ENCODE measurements at regions not wholly inside any gene's neighbourhood (a gene's known extent, or its start where the extent isn't known, plus 50 kb on each side); places are given as distances from the start of the nearest gene placed in this dataset.
"Not testable (repeated sequence)": the region's sequence is repeated elsewhere in the genome, so short reads cannot be mapped to it uniquely, and the experiment has no call there.

DNA sequence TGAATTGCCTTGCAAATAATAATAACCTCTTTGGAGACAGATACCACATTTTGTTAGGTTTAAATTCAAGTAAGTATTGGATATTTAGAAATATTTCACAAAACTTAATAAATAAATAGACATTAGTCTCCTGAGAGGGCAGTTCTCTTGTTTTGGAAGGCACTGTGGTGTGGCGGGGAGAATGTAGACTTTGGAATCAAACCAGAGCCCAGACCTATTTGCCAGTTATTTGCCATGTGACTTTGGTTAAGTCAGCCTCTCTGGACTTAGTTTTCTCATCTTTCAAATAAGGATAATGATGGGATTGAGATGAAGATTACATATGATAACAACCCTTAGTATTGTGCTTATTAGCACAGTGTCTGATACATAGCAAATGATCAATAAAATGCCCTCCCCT lies 1835.6 kb downstream of the KHDRBS2 start:
- H3K4me3 ChIP-seq; H3K9me3 ChIP-seq; H3K4me1 ChIP-seq; H3K36me3 ChIP-seq; H3K27ac ChIP-seq; H3K27me3 ChIP-seq; intact Hi-C loops (cut with DNase I; ENCODE audit: low total_unique reads); DNase-seq: not testable (repeated sequence)
- WGBS, 5 donors, result 71 to 88% (median 86%) methylated on average over 1 of the region's 1 CpG

DNA sequence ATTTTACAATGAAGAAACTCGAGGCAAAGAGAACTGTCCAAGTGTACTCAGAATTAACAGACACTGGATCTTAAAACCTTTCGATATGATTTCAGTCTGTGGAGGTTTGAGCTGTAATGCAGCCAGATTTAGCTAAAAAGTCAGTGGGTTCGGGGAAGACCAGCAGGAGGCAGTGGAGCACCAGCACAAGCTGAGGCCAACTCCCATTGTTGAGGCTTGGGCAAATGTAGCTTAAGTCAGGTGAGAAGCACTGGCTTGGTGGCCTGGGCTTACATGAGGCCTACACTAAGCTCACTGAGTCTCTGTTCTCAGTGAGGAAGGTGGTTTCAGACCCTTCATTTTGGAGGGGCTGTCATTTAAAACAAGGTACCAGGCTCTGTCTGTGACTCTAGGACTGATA lies 1841.5 kb downstream of the KHDRBS2 start:
- H3K9me3 ChIP-seq; intact Hi-C loops (cut with DNase I; ENCODE audit: low total_unique reads); H3K4me1 ChIP-seq; H3K4me3 ChIP-seq; H3K36me3 ChIP-seq; H3K27ac ChIP-seq; DNase-seq; H3K27me3 ChIP-seq: not testable (repeated sequence)
- WGBS, 5 donors, result 43 to 74% (median 66%) methylated on average over 1 to 3 of the region's 3 CpGs

DNA sequence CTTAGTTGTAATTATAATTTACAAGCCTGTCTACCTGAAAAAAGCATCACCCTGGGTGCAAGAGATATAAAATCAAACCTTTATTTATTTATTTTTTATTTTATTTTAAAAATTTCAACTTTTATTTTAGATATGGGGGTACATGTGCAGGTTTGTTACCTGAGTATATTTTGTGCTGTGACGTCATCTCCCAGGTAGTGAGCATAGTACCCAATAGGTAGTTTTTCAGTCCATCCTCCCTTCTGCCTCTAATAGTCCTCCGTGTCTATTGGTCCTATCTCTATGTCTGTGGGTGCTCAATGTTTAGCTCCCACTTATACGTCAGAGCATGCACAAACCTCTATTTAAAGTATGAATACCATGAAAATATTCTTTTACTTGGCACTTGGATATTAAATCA lies 1846.3 kb downstream of the KHDRBS2 start:
- H3K36me3 ChIP-seq; H3K9me3 ChIP-seq; H3K27ac ChIP-seq; H3K4me1 ChIP-seq; H3K4me3 ChIP-seq; H3K27me3 ChIP-seq; intact Hi-C loops (cut with DNase I; ENCODE audit: low total_unique reads); DNase-seq: not testable (repeated sequence)
- WGBS, 5 donors, result 74 to 90% (median 85%) methylated on average over 3 of the region's 3 CpGs

DNA sequence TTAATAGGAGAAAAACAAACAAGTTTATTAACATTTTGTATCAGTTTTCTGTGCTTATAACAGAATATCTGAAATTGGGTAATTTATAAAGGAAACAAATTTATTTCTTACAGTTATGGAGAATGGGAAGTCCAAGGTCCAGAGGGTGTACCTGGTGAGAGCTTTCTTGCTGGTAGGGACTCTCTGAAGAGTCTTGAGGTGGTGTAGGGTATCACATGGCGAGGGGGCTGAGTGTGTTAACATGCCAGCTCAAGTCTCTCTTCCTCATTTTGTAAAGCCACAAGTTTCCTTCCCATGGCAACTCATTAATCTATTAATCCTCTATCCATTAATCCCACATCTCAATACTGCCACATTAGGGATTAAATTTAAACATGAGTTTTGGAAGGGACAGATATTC lies 1863.3 kb downstream of the KHDRBS2 start:
- H3K36me3 ChIP-seq; intact Hi-C loops (cut with DNase I; ENCODE audit: low total_unique reads); H3K27me3 ChIP-seq; DNase-seq; H3K4me1 ChIP-seq; H3K9me3 ChIP-seq; H3K27ac ChIP-seq; H3K4me3 ChIP-seq: not testable (repeated sequence)
- WGBS, 5 donors, result 83 to 100% (median 89%) methylated on average over 1 of the region's 1 CpG; no CpG with 5 or more reads in 2 of the 5 donors

DNA sequence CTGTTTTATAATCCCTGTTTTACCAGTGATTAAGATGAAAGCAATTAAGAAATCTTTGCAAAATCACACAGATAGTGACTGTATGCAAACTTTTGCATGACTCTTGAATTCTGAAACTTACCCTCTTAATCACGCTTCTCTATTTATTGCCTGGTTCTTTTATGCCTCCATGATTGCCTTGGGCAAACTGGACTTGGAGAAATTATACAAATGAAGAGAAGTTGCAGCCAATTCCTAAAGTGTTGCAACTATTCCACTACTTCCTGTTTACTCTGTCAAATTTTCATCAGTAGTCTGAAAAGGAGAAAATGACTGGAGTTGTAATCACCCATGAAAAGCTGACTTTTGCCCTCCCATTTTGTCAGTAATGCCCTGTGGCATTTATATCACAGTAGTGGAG lies 1869.9 kb downstream of the KHDRBS2 start:
- WGBS, 5 donors, result 57 to 89% (median 75%) methylated on average over 1 of the region's 1 CpG
- H3K36me3 ChIP-seq; intact Hi-C loops (cut with DNase I; ENCODE audit: low total_unique reads): not testable (repeated sequence)

DNA sequence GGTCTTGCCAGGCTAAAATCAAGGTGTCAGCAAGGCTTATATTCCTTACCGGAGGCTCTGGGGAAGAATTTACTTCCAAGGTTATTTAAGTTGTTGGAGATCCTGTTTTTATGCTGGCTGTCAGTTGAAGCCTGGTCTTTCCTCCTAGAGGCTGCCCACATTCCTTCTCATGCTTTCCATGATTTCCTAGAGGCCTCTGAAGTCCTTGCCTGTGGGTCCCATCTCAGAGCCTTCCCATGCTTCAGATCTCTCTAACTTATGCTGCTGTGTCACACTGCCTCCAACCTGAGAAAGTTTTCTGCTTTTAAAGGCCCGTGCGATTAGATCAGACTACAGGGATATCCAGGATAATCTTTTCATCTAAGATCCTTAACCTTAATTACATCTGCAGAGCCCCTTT lies 1877.3 kb downstream of the KHDRBS2 start:
- intact Hi-C loops (cut with DNase I; ENCODE audit: low total_unique reads); H3K9me3 ChIP-seq; H3K27ac ChIP-seq; H3K4me1 ChIP-seq; H3K4me3 ChIP-seq; H3K36me3 ChIP-seq; H3K27me3 ChIP-seq; DNase-seq: not testable (repeated sequence)
- WGBS, 5 donors, result 83 to 100% (median 91%) methylated on average over 1 to 2 of the region's 3 CpGs

More for the DNA sequence above, 1869.9 kb downstream of the KHDRBS2 start:
- H3K27ac ChIP-seq, H3K27me3 ChIP-seq, DNase-seq, H3K4me3 ChIP-seq, H3K4me1 ChIP-seq, H3K9me3 ChIP-seq: not testable (repeated sequence)

DNA sequence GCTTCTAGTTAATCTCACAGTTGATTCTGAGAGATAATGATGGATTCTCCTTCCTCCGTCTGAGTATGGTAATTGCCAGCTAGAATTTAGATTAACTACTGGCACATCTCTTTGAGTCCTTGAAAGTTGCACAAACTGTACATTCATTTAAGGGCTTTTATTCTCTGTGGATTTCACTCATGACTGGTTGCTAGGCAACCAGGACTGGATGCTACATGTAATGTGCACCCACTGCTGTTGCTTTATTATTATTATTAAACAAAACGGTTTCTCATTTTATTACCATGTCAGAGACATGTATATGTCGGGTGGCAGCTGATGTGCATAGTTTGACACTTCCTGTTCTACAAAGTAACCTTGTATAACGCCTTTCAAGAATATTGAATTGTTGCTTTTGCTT lies 1882.8 kb downstream of the KHDRBS2 start:
- WGBS, 5 donors, result 50 to 83% (median 66%) methylated on average over 4 of the region's 4 CpGs
- H3K9me3 ChIP-seq; H3K4me1 ChIP-seq; DNase-seq; H3K4me3 ChIP-seq; H3K27ac ChIP-seq; H3K36me3 ChIP-seq; intact Hi-C loops (cut with DNase I; ENCODE audit: low total_unique reads); H3K27me3 ChIP-seq: not testable (repeated sequence)

DNA sequence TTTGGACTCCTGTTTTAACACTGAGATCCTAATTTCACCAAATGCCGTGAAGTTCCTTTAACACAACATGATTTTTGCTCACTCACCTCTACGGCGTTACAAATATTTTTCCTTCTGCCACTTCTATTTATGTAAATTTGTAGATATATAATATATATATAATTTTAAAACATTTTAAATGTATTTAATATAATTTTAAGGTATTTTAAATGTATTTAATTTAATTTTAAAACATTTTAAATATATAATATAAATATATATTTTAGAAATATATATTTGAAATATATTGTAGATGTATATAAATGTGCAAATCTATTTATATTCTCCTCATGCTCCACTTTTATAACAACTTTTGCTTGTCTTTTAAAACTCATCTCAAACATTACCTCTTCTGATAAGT lies 1883.5 kb downstream of the KHDRBS2 start:
- DNase-seq; H3K27me3 ChIP-seq; H3K4me1 ChIP-seq; H3K27ac ChIP-seq; H3K4me3 ChIP-seq; H3K36me3 ChIP-seq; intact Hi-C loops (cut with DNase I; ENCODE audit: low total_unique reads); H3K9me3 ChIP-seq: not testable (repeated sequence)
- WGBS, 5 donors, result 92 to 97% (median 95%) methylated on average over 3 of the region's 3 CpGs

DNA sequence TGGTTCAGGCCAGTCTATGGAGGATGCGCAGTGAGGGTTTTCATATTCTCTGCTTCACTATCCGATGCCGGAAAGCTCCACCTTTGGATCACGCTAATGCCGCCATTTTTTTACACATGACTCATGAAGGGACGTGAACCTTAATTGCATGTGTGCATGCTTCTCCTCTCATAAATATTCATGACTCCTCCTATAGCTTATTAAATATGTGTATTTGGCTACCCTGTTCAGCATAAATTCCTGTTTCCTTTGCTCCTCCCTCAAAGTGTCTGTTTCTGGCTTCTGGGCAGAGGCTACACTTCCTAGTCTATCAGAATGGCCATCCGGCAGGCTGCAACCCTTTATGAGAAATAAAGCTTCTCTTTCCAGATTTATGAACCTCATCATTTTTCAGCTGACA lies 1890.8 kb downstream of the KHDRBS2 start:
- intact Hi-C loops (cut with DNase I; ENCODE audit: low total_unique reads); H3K27me3 ChIP-seq; H3K27ac ChIP-seq; H3K4me1 ChIP-seq; H3K36me3 ChIP-seq; H3K4me3 ChIP-seq; H3K9me3 ChIP-seq; DNase-seq: not testable (repeated sequence)
- 83 to 96% (median 84%) methylated on average over 5 to 7 of the region's 7 CpGs for WGBS, 5 donors

DNA sequence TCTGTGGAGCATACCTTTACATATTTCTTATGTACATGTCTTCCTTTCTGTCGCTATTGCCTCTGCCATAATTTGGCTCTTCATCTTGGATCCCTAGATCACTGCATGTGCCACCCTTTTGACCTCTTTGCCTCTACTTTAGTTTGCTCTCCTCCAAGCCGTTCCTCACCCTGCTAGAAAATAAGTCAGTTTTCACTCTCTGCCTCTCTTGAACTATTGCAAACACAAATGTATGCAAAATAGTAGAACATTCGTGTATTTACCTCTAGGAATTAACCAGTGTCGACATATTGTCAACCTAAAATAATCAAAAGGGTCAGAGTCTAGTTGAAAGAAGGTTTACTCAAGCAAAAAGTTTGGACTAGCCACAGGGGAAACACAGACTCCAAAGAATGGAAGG lies 1893.1 kb downstream of the KHDRBS2 start:
- DNase-seq; H3K4me1 ChIP-seq; H3K27me3 ChIP-seq; H3K9me3 ChIP-seq; H3K4me3 ChIP-seq; H3K36me3 ChIP-seq; H3K27ac ChIP-seq; intact Hi-C loops (cut with DNase I; ENCODE audit: low total_unique reads): not testable (repeated sequence)
- 28 to 56% (median 36%) methylated on average over 4 of the region's 4 CpGs for WGBS, 5 donors

DNA sequence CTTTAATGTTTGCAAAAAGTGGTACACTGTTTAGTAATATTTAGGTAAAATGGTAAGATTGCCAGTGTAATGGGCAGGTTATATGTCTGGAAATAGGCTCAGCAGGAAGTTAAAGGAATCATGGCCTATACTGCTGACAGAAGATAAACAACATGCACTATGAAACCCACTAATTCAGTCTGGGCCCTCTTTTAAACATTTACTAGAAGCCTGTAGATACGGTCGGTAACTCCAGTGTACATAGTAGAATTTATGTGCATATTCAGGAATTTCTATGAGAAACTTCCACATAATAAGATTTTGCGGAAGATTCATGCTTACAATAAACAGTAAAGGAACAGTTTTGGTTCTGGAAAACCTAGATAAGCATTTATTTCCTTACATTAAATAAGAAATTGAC lies 1896.9 kb downstream of the KHDRBS2 start:
- H3K4me1 ChIP-seq; intact Hi-C loops (cut with DNase I; ENCODE audit: low total_unique reads); H3K4me3 ChIP-seq; H3K9me3 ChIP-seq; H3K27ac ChIP-seq; H3K27me3 ChIP-seq; DNase-seq; H3K36me3 ChIP-seq: not testable (repeated sequence)
- WGBS, 5 donors, result 52 to 72% (median 61%) methylated on average over 3 of the region's 3 CpGs

DNA sequence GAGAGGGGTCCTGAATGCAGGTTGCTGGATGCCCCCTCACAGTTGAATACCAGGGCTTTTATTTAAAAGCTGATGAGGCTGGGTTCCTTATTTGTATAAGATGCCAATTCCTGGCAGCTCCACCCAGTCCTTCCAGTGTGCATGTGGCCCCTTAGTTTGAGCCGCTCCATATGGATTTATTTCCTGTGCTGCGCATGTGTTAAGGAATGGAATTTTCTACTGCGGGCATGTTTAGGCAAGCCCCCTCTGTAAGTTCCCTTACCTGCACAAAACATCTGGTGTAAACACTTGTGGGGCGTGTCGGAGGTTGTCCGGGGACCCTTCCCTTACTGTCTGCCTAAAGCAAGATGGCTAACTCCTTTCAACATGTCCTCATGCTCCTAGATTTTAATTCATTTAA lies 1901.4 kb downstream of the KHDRBS2 start:
- H3K4me1 ChIP-seq; H3K9me3 ChIP-seq; intact Hi-C loops (cut with DNase I; ENCODE audit: low total_unique reads); H3K36me3 ChIP-seq; H3K27ac ChIP-seq; H3K27me3 ChIP-seq; DNase-seq; H3K4me3 ChIP-seq: not testable (repeated sequence)
- WGBS, 5 donors, result 67 to 94% (median 80%) methylated on average over 6 of the region's 6 CpGs

DNA sequence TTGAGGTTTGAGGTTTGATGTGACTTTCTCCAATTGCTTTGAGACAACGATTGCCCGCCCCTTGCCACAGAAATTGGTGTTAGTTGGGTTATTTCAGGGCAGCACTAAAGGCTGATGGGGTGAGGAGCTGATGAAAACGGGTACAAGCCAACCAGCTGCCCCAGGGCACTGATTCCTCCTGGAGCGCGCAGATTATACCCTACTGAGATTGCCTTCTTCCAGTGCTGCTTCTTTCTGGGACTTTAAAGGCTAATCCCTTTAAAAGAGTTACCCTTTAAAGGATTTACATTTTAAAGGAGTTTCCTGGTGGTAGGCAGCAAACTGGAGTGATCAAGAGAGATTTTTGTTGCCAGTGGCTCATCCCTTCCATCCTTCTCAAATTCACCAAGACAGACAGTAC lies 1903.3 kb downstream of the KHDRBS2 start:
- H3K4me1 ChIP-seq; H3K36me3 ChIP-seq; H3K27ac ChIP-seq; DNase-seq; H3K9me3 ChIP-seq; H3K27me3 ChIP-seq; H3K4me3 ChIP-seq; intact Hi-C loops (cut with DNase I; ENCODE audit: low total_unique reads): not testable (repeated sequence)
- WGBS, 5 donors, result 60 to 81% (median 64%) methylated on average over 5 of the region's 5 CpGs
